Effector memory CD8-positive, alpha-beta T cell (primary cell): ENCODE measurements at regions not wholly inside any gene's neighbourhood (a gene's known extent, or its start where the extent isn't known, plus 50 kb on each side); places are given as distances from the start of the nearest gene placed in this dataset.
"Not testable (repeated sequence)": the region's sequence is repeated elsewhere in the genome, so short reads cannot be mapped to it uniquely, and the experiment has no call there.

Experiments used
- ATAC-seq: fragments of 150-1000 bp; cut with Tn5 transposase; replicated peaks from 2 replicates; pipeline ENCODE4 v1.10.0; 2021; ENCODE audit warnings: mild to moderate bottlenecking, moderate library complexity
- DNase-seq, 3 experiments: peaks; one replicate each; pipeline ENCODE4 v3.0.0; 2021
- H3K27ac Mint-ChIP-seq, 2 donors: one replicate each; pipeline ENCODE4 v1.8.0; 2022; ENCODE audit warnings: mild to moderate bottlenecking in 2 of 2, mixed read lengths in 2 of 2, moderate library complexity in 2 of 2
- H3K27me3 Mint-ChIP-seq, 2 donors: one replicate each; pipeline ENCODE4 v1.8.0; 2022; ENCODE audit warnings: mixed read lengths in 2 of 2
- H3K36me3 Mint-ChIP-seq: one replicate; pipeline ENCODE4 v1.8.0; 2022; ENCODE audit warnings: mild to moderate bottlenecking, moderate library complexity, mixed read lengths; ENCODE audit not compliant: insufficient read depth
- H3K4me1 Mint-ChIP-seq, 2 donors: one replicate each; pipeline ENCODE4 v1.8.0; 2022; ENCODE audit warnings: low read depth in 2 of 2, mixed read lengths in 2 of 2
- H3K4me3 Mint-ChIP-seq, 2 donors: one replicate each; pipeline ENCODE4 v1.8.0; 2022; ENCODE audit warnings: mild to moderate bottlenecking in 2 of 2, mixed read lengths in 2 of 2, moderate library complexity in 2 of 2
- H3K9me3 Mint-ChIP-seq, 2 donors: one replicate each; pipeline ENCODE4 v1.8.0; 2022; ENCODE audit warnings: mixed read lengths in 2 of 2

DNA sequence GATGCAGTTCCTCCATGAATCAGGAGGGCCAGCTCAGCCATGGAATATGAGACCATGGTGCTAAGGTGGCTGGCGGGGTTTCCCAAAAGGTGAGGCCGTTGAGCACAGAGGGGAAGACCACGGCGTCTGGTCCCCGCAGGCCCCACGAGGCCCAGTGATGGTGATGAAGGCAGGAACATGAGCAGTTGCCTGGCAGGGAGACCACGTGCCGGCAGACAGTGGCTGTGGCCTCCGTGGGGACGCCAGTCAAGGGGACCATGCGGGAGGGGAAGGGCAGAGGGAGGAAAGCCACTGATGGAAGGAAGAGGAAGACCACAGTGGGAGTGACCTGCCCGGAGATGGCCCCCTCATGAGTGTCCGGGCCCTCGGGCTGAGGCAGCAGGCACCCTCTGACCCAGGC is 220.9 kb upstream of the SGCG start:
- H3K4me3 Mint-ChIP-seq, H3K36me3 Mint-ChIP-seq, H3K4me1 Mint-ChIP-seq, DNase-seq, H3K27ac Mint-ChIP-seq, H3K9me3 Mint-ChIP-seq, ATAC-seq: not testable (repeated sequence)
- peaks cover 0 to 28% of the 10 kb centered on the region in 2 donors for H3K27me3 Mint-ChIP-seq

DNA sequence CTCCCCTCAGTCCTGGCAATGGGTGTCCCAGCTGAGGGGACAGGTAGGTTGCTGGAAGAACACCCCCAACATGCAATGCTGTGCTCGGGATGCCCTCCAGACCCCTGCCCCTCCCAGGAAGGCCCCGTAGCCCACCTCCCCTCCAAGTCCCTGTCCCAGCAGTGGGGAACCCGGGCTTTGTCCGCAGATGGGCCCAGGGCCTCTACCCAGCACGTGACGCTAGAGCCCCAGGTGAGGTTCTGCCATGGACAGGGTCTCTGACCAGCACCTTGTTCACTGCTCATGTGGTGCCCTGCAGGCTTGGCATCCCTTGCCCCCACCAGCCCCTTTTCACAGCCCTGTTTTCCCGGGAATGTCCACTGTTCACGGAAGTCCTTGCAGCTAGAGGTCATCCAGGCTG is 220.0 kb upstream of the SGCG start:
- Mint-ChIP-seq H3K4me1 (no peaks in the 10 kb centered on the region), H3K9me3 (peaks cover 0 to 1% of the 10 kb centered on the region in 2 donors), H3K27me3 (peaks cover 0 to 28% of the 10 kb centered on the region in 2 donors), H3K27ac (no peak overlapping the region), H3K4me3 (no peak overlapping the region), H3K36me3 (peaks cover 5% of the 10 kb centered on the region)
- DNase-seq, result no peak
- no peak for ATAC-seq

DNA sequence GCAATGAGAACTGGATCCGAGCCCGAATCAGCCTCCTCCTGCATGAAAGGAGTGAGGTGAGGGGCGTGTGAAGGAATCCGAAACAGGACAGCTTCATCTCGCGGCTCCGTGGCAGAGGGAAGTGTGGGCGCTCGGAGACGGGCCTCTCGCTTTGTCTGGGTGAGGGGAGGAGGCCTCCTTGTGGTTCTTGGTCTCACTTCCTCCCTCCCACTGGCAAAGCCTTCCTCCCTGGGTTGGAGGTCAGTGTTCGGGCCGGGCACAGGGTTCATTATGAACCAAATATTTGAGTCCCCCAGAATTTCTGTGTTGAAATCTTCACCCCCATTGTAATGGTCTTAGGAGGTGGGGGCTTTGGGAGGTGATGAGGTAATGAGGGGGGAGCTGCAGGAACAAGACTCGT is 219.4 kb upstream of the SGCG start:
- ATAC-seq, H3K9me3 Mint-ChIP-seq, DNase-seq, H3K4me3 Mint-ChIP-seq, H3K4me1 Mint-ChIP-seq, H3K27ac Mint-ChIP-seq, H3K36me3 Mint-ChIP-seq: not testable (repeated sequence)
- peaks cover 0 to 28% of the 10 kb centered on the region in 2 donors for H3K27me3 Mint-ChIP-seq

DNA sequence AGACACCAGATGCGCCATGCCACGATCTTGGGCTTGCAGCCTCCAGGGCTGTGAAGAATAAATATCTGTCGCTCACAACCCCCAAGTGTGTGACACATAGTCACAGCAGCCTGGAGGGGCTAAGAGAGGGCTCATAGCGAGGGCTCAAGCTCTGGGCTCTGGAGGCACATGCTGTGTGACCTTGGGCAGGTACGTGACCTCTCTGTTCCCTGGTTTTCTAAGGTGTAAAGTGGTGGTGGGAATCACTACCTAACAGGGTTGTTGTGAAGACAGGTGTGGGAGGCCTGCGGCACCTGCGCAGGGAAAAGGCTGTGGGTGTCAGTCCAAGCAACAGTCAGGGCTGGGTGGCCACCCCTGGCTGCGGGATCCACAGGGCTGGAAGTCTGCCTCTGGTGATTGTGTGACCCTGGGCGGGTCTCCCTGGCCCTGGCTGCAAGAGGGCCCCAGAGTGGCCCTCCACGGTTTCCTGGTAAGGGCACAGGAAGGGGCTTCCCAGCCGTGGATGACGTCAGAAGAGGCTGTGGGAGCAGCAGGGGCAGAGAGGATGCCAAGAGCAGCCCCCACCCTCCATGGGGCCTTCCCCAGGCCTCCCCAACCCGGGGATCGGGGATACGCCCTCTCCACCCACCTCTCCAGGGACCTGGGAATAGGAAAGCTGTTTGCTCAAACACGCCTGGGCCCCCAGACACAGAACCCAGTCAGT is 218.8 kb upstream of the SGCG start:
- H3K4me3 Mint-ChIP-seq, result no peak overlapping the region
- peaks cover 0 to 28% of the 10 kb centered on the region in 2 donors for H3K27me3 Mint-ChIP-seq
- ATAC-seq (no peak), DNase-seq (no peak)
- H3K9me3 Mint-ChIP-seq, result no peaks in the 10 kb centered on the region
- no peaks in the 10 kb centered on the region for H3K4me1 Mint-ChIP-seq
- H3K36me3 Mint-ChIP-seq, result peaks cover 5% of the 10 kb centered on the region
- no peak overlapping the region for H3K27ac Mint-ChIP-seq

DNA sequence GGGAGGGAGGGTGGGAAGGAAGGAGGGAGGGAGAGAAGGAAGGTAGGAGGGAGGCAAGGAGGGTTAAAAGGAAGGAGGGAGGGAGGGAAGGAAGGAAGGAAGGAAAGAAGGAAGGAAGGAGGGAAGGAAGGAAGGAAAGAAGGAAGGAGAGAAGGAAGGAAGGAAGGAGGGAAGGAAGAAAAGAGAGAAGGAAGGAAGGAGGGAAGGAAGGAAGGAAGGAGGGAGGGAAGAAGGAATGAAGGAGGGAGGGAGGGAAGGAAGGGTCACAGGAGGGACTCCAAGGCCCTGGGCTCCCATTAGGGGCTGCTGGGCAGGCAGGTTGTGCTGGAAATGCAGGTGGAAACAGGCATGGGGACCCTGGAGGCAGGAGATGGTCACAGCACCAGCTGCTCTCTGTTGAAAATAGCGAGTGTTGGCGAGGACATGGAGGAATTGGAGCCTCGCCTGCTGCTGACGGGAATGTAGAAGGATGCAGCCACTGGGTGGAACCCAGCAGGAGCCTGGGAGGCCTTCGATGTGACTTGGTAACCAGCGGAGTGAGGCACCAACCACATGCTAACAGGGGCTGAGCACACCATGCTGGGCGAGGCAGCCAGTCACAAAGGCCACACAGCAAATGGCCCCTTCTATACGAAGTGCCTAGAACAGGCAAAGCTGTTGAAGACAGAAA is 217.3 kb upstream of the SGCG start:
- DNase-seq, H3K36me3 Mint-ChIP-seq, ATAC-seq, H3K4me3 Mint-ChIP-seq, H3K4me1 Mint-ChIP-seq, H3K9me3 Mint-ChIP-seq, H3K27ac Mint-ChIP-seq: not testable (repeated sequence)
- H3K27me3 Mint-ChIP-seq, result peaks cover 0 to 28% of the 10 kb centered on the region in 2 donors

DNA sequence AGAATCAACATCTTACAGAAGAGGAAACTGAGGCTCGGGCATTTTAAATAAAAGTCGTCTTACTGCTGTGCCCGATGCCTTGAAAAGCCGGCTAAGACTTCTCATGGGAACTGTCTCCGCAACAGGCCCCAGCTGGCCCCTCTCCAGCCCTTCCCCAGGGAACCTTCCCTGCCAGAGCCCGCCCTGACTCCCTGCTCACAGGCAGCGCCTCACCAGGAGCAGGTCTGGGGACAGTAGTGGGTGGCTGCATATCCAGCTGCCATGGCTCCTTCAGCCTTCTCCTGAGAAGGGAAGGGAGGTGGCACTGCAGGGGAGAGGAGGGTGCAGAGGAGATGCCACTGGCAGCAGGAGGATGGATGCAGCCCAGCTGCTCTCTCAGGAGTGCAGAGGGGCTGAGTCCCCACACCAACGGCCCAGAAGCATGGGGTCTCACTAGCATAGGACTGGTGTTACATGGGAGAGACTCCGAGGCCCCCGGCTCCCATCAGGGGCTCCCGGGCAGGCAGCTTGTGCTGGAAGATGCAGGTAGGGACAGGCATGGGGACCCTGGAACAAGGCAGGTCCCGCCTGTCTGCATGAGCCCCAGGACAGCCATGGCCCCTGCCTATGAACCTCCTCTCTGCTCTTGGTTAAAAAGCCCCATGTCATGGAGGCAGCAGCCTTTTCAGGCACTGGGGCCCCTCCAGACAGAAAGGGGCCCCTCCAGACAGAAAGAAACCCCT is 216.4 kb upstream of the SGCG start:
- no peak overlapping the region for H3K27ac Mint-ChIP-seq
- H3K9me3 Mint-ChIP-seq, result no peaks in the 10 kb centered on the region
- peaks cover 5% of the 10 kb centered on the region for H3K36me3 Mint-ChIP-seq
- no peak for DNase-seq
- H3K4me1 Mint-ChIP-seq, result no peaks in the 10 kb centered on the region
- no peak for ATAC-seq
- H3K4me3 Mint-ChIP-seq, result no peak overlapping the region
- H3K27me3 Mint-ChIP-seq, result peaks cover 0 to 25% of the 10 kb centered on the region in 2 donors

DNA sequence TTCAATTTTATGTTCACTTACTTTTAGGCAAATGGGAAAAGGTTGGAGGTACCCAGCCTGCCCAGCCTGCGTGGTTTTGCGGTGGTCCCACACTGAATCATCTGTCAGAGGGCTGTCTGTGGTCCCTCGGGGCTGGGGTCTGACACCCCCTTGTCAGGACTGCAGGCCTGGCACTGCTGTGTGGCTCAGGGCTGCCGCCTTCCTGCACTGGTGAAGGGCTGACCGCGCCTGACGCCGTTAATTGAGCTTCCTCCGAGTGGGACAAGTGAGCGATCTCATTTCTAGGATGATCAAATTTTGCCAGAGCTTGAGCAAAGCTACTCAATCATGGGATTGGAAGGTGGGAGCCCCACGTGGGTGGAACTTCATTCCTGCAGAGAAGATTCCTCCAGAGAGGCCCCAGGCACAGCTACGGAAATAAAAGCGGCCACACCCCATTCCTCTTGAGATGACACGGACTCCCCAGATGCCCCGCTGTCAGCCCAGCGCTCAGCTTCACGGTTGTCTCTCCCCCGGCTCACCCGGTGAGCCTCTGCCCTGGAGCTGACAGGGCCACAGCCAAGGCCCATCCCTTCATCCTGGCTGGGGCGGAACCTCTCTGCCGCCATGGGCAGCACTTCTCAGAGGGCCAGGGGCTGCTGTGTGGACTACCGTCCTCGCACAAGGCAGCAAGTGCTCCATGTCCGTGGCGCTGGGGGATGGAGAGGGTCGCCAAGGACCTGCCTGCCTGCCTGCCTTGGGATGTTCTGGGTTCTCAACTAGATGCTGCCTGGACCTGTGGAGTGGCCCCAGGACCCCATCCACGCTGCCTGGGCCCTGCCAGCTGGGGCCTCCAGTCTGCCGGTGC is 215.5 kb upstream of the SGCG start:
- DNase-seq, H3K9me3 Mint-ChIP-seq, H3K36me3 Mint-ChIP-seq, H3K4me1 Mint-ChIP-seq, H3K4me3 Mint-ChIP-seq, ATAC-seq, H3K27ac Mint-ChIP-seq: not testable (repeated sequence)
- peaks cover 0 to 21% of the 10 kb centered on the region in 2 donors for H3K27me3 Mint-ChIP-seq

DNA sequence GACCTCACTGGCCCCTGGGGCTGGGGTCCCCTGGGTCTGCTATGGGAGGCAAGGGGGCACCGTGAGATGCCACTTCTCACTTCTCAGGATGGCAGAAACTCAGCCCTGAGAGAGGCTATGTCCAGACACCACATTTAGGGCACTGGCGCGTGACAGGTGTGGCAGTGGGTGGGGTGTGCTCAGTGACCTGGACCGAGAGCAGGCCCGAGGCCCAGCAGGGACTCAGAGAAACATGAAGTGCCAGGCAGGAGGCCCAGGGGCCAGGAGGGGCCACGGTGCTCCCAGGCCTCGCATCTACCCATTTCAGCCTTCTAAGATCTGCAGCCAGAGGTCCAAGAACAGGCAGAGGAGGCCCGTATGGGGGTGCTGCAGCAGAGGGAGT is 214.9 kb upstream of the SGCG start:
- not testable (repeated sequence) for H3K36me3 Mint-ChIP-seq, H3K4me1 Mint-ChIP-seq

DNA sequence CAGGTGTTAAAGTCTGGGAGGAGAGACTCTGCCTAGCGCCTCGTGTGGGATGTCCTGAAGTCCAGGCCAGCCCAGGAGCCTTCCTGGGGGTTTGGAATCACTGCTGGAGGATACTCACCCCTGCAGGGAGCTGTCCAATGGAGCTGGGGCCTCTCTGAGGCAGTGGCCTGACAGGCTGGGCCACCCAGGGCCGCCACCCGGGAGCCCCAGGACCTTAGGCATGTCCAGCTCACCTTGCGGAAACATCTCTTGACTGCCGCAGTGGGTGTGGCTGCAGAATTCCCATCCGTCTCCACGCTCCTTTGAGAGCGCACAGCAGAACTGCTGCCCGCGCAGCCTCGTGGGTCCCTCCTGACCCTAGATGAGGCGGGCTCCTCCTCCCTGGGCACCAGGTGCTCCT is 214.0 kb upstream of the SGCG start:
- not testable (repeated sequence) for H3K4me1 Mint-ChIP-seq, ATAC-seq, H3K4me3 Mint-ChIP-seq, H3K9me3 Mint-ChIP-seq, DNase-seq, H3K27ac Mint-ChIP-seq, H3K36me3 Mint-ChIP-seq
- peaks cover 0 to 27% of the 10 kb centered on the region in 2 donors for H3K27me3 Mint-ChIP-seq

More for the DNA sequence above, 214.9 kb upstream of the SGCG start:
- DNase-seq, H3K4me3 Mint-ChIP-seq, H3K9me3 Mint-ChIP-seq, ATAC-seq, H3K27ac Mint-ChIP-seq: not testable (repeated sequence)
- H3K27me3 Mint-ChIP-seq, result peaks cover 0 to 24% of the 10 kb centered on the region in 2 donors

DNA sequence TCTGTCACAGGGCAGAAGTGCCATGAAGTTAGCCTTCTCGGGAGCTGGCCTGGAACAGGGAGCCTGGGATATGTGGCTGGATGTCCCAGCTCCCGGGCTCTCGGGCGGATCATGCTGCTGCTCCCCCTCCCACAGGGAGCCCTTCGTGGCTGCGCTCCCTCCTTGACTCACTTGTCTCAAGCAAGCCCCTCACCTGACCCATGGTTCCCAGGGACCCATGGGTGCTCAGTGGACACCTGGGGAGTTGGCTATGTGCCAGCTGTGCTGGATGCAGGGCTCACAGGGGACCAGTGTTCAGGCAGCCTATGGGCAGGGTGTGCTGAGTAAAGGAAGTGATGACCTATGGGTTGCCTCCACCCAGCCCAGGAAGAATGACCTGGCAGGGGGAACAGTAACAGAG is 213.1 kb upstream of the SGCG start:
- H3K27me3 Mint-ChIP-seq, result peaks cover 0 to 18% of the 10 kb centered on the region in 2 donors
- no peaks in the 10 kb centered on the region for H3K9me3 Mint-ChIP-seq
- H3K27ac Mint-ChIP-seq, result no peak overlapping the region

DNA sequence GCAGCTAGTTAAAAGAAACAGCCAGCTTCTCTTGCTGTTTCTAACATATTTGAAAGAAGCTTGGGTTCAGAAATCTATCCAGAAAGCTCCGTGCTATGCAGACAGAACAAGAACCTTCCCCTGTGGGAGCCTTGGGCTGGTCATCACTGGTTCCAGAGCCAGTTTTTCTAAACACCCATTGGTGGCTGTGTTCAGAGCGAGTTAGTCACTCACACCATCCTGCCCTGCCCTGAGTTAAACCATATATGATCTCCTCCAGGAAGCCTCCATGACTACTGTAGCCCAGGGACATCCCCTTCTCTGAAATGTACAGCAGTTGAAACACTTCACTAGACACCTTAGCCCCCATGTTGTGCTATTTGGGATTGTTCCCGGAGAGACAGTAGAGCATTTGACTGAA is 200.8 kb upstream of the SGCG start:
- ATAC-seq (no peak), DNase-seq (no peak)
- H3K4me3 Mint-ChIP-seq, result no peak overlapping the region
- no peaks in the 10 kb centered on the region for H3K36me3 Mint-ChIP-seq
- H3K4me1 Mint-ChIP-seq, result no peaks in the 10 kb centered on the region
- H3K27ac Mint-ChIP-seq, result no peak overlapping the region
- peaks cover 4 to 7% of the 10 kb centered on the region in 2 donors for H3K9me3 Mint-ChIP-seq
- H3K27me3 Mint-ChIP-seq, result peaks cover 0 to 12% of the 10 kb centered on the region in 2 donors

More for the DNA sequence above, 213.1 kb upstream of the SGCG start:
- Mint-ChIP-seq H3K36me3 (peaks cover 5% of the 10 kb centered on the region), H3K4me1 (no peaks in the 10 kb centered on the region), H3K4me3 (no peak overlapping the region)
- no peak for ATAC-seq
- DNase-seq, result no peak

DNA sequence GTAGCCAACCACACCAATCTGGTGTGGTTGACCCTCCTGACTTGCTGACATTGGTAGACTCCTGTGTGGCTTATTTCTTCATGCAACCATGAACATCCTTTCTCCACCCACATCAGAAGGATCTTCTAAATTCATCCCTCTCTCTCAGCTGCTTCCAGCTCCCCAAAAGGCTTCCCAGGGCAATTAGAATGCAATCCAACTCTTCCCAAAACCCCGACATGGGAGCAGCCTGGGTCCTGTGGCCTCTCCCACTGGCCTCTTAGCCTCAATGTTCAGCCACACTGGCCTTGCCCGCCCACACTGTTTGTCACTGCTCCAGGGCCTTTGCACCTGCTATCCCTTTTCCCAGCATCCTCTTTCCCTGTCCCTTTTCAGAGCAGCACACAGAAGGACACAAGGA is 199.8 kb upstream of the SGCG start:
- DNase-seq (no peak), ATAC-seq (no peak)
- peaks cover 7 to 9% of the 10 kb centered on the region in 2 donors for H3K9me3 Mint-ChIP-seq
- no peaks in the 10 kb centered on the region for H3K36me3 Mint-ChIP-seq
- H3K4me1 Mint-ChIP-seq, result no peaks in the 10 kb centered on the region
- no peak overlapping the region for H3K4me3 Mint-ChIP-seq
- H3K27me3 Mint-ChIP-seq, result peaks cover 0 to 12% of the 10 kb centered on the region in 2 donors
- H3K27ac Mint-ChIP-seq, result no peak overlapping the region

DNA sequence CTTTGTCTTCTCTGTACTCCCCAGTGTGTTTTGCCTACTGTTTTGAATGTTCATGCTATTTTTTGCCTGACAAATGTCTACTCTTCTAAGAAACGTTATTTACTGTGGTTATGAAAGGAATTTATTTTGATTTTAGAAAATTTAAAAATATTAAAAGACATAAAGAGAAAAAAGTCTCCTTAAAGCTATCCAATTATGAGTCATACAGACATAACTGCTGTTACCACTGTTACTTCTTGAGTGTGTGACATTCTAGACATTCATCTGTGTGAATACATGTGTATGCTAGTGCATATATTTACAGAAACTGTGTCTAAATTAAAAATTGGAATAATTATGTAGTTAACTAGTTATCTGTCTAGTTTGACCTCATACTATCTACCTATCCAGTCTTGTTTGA is 187.6 kb upstream of the SGCG start:
- Mint-ChIP-seq H3K27me3 (no peaks in the 10 kb centered on the region), H3K4me3 (no peak overlapping the region), H3K4me1 (no peaks in the 10 kb centered on the region), H3K27ac (no peak overlapping the region), H3K9me3 (peaks cover 0 to 2% of the 10 kb centered on the region in 2 donors), H3K36me3 (no peaks in the 10 kb centered on the region)
- ATAC-seq (no peak), DNase-seq (no peak)
